Smooth muscle cell (in vitro differentiated cells): ENCODE measurements at regions not wholly inside any gene's neighbourhood (a gene's known extent, or its start where the extent isn't known, plus 50 kb on each side); places are given as distances from the start of the nearest gene placed in this dataset.

Experiments
- DNase-seq: peaks from one replicate; lab custom pipeline; 2025; ENCODE audit not compliant: unreplicated experiment; lab: John Stamatoyannopoulos, UW
- H2AFZ ChIP-seq: fragments of 200-600 bp; sonication (generic); 2 replicates; pipeline ENCODE4 v1.6.0; 2016; ENCODE audit warnings: antibody characterized with exemption, low read depth, mild to moderate bottlenecking
- H3F3A ChIP-seq: fragments of 200-600 bp; sonication (generic); 2 replicates; pipeline ENCODE4 v1.6.0; 2017; ENCODE audit warnings: antibody characterized with exemption, low read depth
- H3K27ac ChIP-seq: fragments of 200-600 bp; sonication (generic); 2 replicates; pipeline ENCODE4 v1.5.1; 2016; ENCODE audit warnings: low read depth, mild to moderate bottlenecking
- H3K27me3 ChIP-seq: fragments of 200-600 bp; sonication (generic); 2 replicates; pipeline ENCODE4 v1.6.1; 2016; ENCODE audit warnings: low read depth, mild to moderate bottlenecking
- H3K36me3 ChIP-seq: fragments of 200-600 bp; sonication (generic); 2 replicates; pipeline ENCODE4 v1.5.1; 2016; ENCODE audit warnings: low read depth
- H3K4me1 ChIP-seq: fragments of 200-600 bp; sonication (generic); 2 replicates; pipeline ENCODE4 v1.5.1; 2016; ENCODE audit warnings: low read depth
- H3K4me2 ChIP-seq: fragments of 200-600 bp; sonication (generic); 2 replicates; pipeline ENCODE4 v1.6.0; 2016; ENCODE audit warnings: mild to moderate bottlenecking
- H3K4me3 ChIP-seq: fragments of 200-600 bp; sonication (generic); 2 replicates; pipeline ENCODE4 v1.5.1; 2016; ENCODE audit warnings: mild to moderate bottlenecking
- H3K79me2 ChIP-seq: fragments of 200-600 bp; sonication (generic); 2 replicates; pipeline ENCODE4 v1.6.0; 2016; ENCODE audit warnings: low read depth, mild to moderate bottlenecking
- H3K9ac ChIP-seq: fragments of 200-600 bp; sonication (generic); 2 replicates; pipeline ENCODE4 v1.6.0; 2016; ENCODE audit warnings: low read depth
- H3K9me3 ChIP-seq: fragments of 200-600 bp; sonication (generic); replicated peaks from 2 replicates; pipeline ENCODE4 v1.5.1; 2016; ENCODE audit warnings: low read depth
- H4K20me1 ChIP-seq: fragments of 200-600 bp; sonication (generic); 2 replicates; pipeline ENCODE4 v1.6.0; 2016; ENCODE audit warnings: low read depth
- CTCF ChIP-seq: fragments of 200-600 bp; sonication (generic); IDR thresholded peaks from 2 replicates; pipeline ENCODE4 v1.5.1; 2017; ENCODE audit warnings: borderline replicate concordance, mild to moderate bottlenecking, antibody characterized with exemption; ENCODE audit not compliant: insufficient read depth, poor library complexity, severe bottlenecking
- WGBS: methylation state at CpG from one replicate; pipeline ENCODE4 v1.1.7; 2016; ENCODE audit warnings: low lambda C conversion rate; 5-methylcytosine and 5-hydroxymethylcytosine counted together

GRCh38 chr21:14881863-14882499 is 182.8 kb downstream of the NRIP1 start:
- no peaks in the 10 kb centered on the region for H3K36me3 ChIP-seq
- H3K9ac ChIP-seq: no peak overlapping the region
- DNase-seq: no peak
- H3K9me3 ChIP-seq: no peaks in the 10 kb centered on the region
- H3K4me1 ChIP-seq: no peaks in the 10 kb centered on the region
- no peaks in the 10 kb centered on the region for H3F3A ChIP-seq
- H2AFZ ChIP-seq: no peak overlapping the region
- no peaks in the 10 kb centered on the region for H4K20me1 ChIP-seq
- H3K79me2 ChIP-seq: no peaks in the 10 kb centered on the region
- H3K4me3 ChIP-seq: no peak overlapping the region
- H3K4me2 ChIP-seq: no peak overlapping the region
- no peak for TF ChIP-seq CTCF
- WGBS: 88% methylated on average over 2 of the region's 2 CpGs
- no peaks in the 10 kb centered on the region for H3K27me3 ChIP-seq
- H3K27ac ChIP-seq: no peak overlapping the region

- Histone ChIP-seq H3K4me2 (no peak overlapping the region), H3K36me3 (no peaks in the 10 kb centered on the region), H2AFZ (no peak overlapping the region), H3K9ac (no peak overlapping the region), H3K9me3 (no peaks in the 10 kb centered on the region), H3K4me3 (no peak overlapping the region), H3K79me2 (no peaks in the 10 kb centered on the region), H4K20me1 (no peaks in the 10 kb centered on the region), H3F3A (no peaks in the 10 kb centered on the region), H3K4me1 (peaks cover 4% of the 10 kb centered on the region), H3K27me3 (no peaks in the 10 kb centered on the region), H3K27ac (no peak overlapping the region)
- TF ChIP-seq CTCF: no peak
- 48% methylated on average over 2 of the region's 2 CpGs for WGBS
- no peak for DNase-seq
Measured at GRCh38 chr21:14880922-14881321, 183.9 kb downstream of the NRIP1 start.

- no peaks in the 10 kb centered on the region for H4K20me1 ChIP-seq
- H3K9ac ChIP-seq: no peak overlapping the region
- H3K4me1 ChIP-seq: peaks cover 6% of the 10 kb centered on the region
- H3F3A ChIP-seq: no peaks in the 10 kb centered on the region
- no peak overlapping the region for H3K4me3 ChIP-seq
- no peak for TF ChIP-seq CTCF
- no peak for DNase-seq
- no peak overlapping the region for H3K27ac ChIP-seq
- 99% methylated on average over 3 of the region's 3 CpGs for WGBS
- no peaks in the 10 kb centered on the region for H3K36me3 ChIP-seq
- H3K9me3 ChIP-seq: no peaks in the 10 kb centered on the region
- H3K79me2 ChIP-seq: no peaks in the 10 kb centered on the region
- H3K4me2 ChIP-seq: no peak overlapping the region
- H3K27me3 ChIP-seq: no peaks in the 10 kb centered on the region
- H2AFZ ChIP-seq: no peak overlapping the region
Measured at GRCh38 chr21:14879458-14879857, 185.3 kb downstream of the NRIP1 start.

- Histone ChIP-seq H4K20me1 (no peaks in the 10 kb centered on the region), H3K9ac (no peak overlapping the region), H3K4me3 (no peak overlapping the region), H3K9me3 (no peaks in the 10 kb centered on the region), H3F3A (no peaks in the 10 kb centered on the region), H3K79me2 (no peaks in the 10 kb centered on the region), H3K27me3 (no peaks in the 10 kb centered on the region), H3K4me1 (peaks cover 6% of the 10 kb centered on the region), H3K27ac (no peak overlapping the region), H3K4me2 (no peak overlapping the region), H3K36me3 (no peaks in the 10 kb centered on the region), H2AFZ (no peak overlapping the region)
- DNase-seq: no peak
- WGBS: 84% methylated on average over 5 of the region's 5 CpGs
- no peak for TF ChIP-seq CTCF
Measured at GRCh38 chr21:14878971-14879370, 185.8 kb downstream of the NRIP1 start.
